AG20443 (cell line): ENCODE measurements at regions not wholly inside any gene's neighbourhood (a gene's known extent, or its start where the extent isn't known, plus 50 kb on each side); places are given as distances from the start of the nearest gene placed in this dataset.
A peak's percentile ranks its signal among the peaks of the same experiment; 100 is the strongest.

Experiments used
- DNase-seq: peaks from one replicate; pipeline ENCODE4 v3.0.0; 2012; ENCODE audit warnings: low spot score, mixed read lengths

DNA sequence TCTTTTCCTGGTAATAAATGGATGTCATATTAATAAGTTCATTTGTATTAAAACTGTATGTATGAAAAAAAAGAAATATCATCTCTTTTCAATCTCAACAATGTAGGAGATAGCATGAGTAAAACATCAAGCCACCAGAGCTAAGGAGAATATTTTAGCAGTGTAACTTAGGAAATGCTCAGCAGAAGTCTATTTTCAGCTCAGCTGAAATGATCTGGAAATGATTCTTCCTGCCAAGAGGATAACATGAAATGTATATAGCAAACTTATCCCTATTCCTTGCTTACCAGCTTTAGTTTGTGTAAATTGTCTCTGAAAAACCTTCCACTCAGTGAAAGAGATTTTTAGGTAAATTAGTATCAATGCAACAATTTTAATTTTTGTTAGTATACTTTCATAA lies 1194.4 kb downstream of the SLITRK1 start:
- DNase-seq = no peak

DNA sequence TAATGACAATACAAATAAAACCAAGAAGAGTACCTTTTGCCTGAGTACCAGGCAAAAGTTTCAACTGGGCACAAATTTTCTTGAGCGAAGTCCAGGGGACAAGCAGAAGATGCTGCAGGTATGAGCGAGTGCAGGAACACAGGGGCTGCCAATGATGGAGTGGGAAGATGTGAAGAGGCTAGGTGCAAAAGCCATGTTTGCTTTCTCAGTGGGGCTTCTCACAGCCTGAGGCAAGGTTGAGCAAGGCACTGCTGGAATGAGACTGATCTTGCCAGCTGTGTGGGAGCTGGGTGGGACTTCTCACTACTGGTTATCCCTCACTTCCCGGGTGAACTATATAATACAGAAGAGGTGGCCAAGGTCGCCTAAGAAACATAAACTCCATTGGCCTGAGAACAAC lies 1200.7 kb downstream of the SLITRK1 start:
- DNase-seq = no peak

DNA sequence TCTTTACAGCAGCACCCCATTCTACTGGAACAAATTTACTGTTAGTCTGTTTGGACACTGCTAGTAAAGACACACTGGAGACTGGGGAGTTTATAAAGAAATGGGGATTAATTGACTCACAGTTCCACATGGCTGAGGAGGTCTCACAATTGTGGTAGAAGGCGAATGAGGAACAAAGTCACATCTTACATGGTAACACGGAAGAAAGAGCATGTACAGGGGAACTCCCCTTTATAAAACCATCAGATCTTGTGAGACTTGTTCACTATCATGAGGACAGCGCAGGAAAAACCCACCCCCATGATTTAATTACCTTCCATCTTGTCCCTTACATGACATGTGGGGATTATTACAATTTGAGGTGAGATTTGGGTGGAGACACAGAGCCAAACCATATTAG lies 1204.2 kb downstream of the SLITRK1 start:
- no peak for DNase-seq

DNA sequence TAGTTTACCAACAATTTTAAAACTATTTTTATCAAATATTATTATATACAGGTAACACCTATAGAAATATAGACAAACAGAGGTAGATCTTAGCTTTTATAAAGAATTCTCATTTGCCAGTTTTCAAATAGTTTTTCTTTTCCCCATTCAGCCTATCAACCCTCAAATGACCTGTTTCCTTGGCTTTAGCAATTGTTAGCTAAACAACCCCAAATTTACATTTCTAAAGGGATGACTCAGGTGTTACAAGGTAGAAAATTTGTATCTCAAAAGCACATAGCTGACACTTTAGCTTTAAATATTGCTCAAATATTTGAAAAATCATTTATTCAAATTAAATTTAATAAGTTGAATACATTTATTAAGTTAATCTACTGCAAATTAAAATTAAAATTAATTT lies 1207.2 kb downstream of the SLITRK1 start:
- no peak for DNase-seq

DNA sequence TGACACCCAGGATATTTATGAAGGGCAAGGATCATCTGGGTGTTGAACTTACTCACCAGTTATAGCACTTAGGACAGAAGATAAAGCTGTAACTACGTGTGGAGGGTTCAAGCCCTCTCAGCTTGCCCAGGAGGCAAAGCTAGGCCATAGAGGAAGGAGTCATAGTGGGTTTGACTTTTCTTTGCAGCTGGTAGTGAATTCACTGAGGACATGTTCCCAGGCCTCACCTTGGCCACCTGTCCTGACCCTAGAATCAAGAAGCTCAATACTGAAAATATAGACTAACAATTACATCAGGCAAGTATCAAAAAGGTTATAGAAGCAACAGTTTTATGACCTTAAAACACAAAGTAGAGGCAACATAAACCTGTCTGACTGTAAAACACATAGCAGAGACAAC lies 1207.7 kb downstream of the SLITRK1 start:
- no peak for DNase-seq

DNA sequence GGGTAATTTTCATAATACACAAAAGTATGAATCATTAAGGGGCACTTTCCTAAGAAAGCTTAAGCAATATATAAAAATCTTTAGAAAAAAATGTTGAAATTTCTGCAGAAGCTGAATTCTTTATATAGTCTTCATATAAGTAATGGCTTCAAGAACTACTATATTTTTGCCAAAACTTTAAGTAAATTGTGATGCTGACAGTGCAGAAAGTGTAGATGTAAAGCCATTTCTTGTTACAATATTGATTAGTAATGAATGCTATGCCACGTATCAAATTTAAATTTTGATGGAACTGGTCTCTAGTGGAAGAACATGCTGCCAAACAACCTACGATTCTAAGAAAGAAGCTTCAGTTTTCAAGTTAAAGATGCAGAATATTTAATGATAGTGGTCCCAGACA lies 1210.0 kb downstream of the SLITRK1 start:
- DNase-seq = no peak

DNA sequence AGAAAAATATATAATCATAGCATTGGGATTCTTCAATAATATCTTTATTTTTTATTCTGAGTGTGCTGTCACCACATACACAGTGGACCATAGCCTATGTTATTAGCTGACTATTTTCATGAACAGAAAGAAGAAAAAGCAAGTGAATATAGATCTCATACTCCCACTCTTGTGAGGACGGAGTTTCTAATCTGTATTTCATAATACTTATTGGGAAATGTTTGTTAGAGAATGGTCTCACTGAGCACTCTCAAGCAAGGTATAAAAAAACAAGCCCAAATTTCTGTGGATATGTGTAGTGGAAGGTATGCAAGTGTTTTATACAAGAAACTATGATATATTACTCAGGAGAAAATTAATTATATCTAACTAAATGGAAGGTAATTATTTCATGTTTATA lies 1218.1 kb downstream of the SLITRK1 start:
- DNase-seq = no peak

DNA sequence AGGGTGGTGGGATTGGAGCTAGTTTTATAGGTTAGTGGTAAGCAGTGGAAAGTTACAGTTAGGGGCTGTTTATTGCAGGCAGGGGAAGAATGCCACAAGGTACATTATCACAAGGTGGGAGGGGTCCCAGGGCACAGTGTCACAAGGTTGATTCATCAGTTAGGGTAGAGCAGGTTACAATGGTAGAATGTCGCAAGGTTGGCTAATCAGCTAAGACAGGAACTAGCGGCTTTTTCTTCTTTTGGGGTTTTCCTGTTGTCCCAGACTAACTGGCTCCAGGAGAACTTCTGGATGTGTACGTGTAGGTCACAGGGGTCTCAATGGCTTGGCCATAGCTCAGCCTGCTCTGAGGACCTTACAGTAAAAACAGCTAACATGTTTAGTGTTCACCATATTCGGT lies 1221.1 kb downstream of the SLITRK1 start:
- no peak for DNase-seq

DNA sequence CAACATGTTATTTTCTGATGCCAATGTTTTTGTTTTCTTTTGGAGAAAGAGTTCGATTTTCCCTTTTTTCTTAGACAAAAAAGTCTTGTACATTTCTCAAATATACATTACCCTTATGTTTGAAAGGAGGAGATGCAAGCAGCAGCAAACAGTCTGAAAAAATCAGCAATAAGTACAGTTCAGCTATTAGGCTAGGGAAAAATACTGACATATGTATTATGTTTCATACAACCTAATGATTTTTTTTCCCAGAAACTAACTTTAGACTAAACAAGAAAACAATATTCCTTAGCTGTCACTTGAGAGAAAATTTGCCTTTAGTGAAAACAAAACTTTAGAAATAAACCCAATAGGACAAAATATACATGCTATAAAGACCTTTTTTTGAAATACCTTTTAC lies 1223.5 kb downstream of the SLITRK1 start:
- no peak for DNase-seq

DNA sequence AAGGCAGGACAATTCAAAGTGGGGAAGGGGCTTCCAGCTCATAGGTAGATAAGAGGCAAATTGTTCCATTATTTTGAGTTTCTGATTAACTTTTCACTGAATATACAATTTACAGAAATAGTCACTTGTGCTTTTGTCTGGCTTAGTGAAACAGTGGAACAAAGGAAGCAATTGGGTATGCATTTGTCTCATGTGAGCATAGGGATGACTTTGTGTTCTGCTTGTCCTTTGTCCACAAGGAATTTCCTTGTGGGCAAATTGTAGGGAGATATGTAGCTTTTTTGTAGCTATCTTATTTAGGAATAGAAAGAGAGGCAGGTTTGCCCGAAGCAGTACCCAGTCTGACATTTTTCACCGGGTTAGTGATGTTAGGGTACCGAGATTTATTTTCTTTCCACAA lies 1224.8 kb downstream of the SLITRK1 start:
- DNase-seq = no peak

DNA sequence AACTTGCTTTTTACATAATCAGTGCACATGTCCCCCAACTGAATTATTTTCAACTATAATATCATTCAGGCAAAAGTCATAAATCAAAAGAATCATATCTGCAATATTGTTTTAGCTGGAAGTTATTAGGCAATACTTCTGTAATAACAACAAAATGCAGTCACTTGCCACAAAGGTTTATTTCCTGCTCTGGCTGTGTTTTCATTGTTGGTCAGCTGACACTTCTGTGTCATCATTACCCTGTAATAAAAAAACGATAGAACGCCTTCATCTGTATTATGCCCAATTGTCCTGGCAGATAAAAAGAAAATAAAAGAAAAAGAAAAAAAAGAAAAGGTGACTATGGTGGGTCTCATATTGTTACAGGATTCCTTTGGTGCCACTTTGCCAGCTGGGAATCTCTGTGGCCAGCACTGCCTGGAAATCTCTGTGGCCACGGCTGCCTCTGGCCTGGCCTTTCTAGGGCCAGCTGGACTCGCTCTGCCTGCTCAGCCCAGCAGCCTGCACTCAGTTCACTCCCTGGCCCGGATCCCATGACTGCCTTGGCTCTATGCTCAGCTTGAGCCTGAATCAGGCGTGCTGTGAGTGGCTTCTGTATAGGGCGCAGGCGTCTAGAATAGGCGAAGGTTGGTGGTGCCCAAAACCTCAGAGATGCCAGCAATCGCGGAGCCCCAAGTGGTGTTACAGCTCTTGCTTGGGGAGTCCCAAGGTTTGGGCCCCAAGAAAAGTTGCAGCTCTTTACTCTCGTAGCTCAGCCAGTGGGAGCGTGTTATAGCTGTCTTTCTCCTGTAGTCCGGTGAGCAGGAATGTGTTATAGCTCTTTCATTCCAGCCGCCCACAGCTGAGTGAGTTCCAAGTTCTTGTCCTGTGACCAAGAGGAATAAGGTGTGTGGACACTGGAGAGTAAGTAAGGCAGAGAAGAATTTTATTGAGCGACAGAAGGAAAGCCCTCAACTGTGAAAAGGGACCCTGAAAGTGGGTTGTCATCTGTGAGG lies 1227.1 kb downstream of the SLITRK1 start:
- peak; percentile 14 for DNase-seq

DNA sequence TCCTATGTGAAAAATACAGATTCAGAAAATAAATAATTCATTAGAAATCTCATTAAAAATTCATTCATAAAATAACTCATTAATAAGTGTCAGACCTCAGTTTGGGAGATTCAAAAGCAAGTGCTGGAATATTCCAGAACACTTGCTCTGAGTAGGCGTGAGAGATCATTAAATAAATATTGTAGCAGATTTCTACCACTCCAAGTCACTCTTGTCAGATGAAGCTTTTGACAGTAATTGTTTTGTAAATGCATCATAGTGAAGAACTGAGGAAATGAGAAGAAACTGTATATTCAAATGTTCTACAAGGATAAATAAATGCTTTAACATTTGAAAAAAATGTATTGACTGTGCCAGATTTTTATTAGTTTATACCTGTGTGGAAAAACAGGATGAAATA lies 1228.1 kb downstream of the SLITRK1 start:
- DNase-seq = no peak

DNA sequence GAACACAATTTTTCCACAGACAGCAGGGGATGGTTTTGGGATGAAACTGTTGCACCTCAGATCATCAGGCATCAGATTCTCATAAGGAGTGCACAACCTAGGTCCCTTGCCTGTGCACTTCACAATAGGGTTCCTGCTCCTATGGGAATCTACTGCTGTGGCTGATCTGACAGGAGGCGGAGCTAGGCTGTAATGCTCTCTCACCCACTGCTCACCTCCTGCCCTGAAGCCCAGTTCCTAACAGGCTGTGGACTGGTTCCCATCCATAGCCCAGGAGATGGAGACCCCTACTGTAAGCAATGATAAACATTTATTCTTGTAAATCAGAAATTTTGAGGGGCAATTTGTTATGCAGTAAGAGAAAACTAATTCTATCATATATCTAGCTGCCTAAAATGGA lies 1234.7 kb downstream of the SLITRK1 start:
- no peak for DNase-seq

DNA sequence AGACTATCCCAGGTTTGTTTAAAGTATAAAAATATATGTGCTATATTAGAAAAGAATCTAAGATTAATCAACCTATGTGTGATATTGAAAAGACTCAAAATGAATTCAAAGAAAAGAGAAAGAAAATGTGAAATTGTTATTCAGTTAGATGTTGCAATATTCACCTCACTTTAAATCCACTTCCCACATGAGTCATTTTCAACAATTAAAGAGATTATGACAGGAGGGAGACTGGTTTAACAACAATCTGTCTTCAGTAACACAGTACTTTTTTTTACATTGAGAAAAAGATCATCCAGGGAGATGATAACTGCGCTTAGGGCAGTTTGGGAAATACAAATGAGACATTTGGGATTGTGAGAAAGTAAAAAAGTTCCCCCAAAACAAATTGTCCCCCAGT lies 1246.2 kb downstream of the SLITRK1 start:
- no peak for DNase-seq

DNA sequence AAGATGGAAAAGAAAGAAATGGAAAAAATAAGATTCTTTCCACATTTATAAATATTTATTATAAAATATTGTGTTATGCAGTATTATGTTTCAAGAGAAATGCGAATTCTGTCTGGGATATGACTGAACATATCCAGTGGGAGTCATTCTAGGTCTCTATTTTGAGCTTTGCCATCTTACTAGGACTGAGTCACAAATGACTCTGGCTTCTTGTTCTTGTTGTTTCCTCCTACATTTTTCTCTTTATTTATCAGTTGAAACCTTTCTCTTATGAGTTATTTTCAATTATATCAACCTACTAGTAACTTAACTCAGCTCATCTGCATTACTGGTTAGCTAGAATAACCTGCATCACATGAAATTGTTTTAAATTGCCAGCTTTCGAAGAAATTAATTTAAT lies 1247.3 kb downstream of the SLITRK1 start:
- no peak for DNase-seq

DNA sequence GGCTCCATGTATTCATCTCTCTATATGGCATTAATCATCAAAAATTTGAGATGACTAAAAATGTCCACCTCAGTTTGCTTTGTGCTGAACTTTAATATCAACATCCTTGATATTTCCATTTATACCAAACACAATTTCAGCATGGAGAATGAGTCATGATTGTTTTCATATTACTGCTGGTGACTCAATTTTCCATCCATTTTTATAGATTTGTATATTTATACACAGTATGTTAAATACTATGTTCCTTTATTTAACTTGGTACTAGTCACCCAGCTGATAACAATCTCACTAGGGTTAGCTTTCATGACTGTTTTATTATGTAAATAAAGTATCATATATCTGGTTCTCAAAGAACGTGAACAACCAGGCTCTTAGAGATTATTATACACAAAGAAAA lies 1255.1 kb downstream of the SLITRK1 start:
- DNase-seq = no peak

DNA sequence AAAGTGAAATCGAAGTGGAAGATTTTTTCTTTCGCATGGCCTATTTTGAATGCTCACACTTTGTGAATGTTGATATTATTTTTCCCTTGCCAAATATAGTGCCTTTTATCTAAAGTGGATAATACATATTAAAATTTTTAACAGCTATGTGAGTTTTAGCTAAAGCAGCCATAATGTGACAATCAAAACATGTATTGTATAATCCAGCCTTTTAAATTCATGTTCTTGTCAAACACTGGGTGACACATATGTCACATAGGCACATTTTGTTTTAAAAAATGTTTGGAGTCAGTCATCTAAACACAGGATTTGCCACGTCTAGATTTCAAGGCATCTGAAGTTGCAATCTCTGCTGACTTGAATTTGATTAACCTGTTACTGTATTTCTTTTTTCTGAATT lies 1256.6 kb downstream of the SLITRK1 start:
- DNase-seq = no peak

DNA sequence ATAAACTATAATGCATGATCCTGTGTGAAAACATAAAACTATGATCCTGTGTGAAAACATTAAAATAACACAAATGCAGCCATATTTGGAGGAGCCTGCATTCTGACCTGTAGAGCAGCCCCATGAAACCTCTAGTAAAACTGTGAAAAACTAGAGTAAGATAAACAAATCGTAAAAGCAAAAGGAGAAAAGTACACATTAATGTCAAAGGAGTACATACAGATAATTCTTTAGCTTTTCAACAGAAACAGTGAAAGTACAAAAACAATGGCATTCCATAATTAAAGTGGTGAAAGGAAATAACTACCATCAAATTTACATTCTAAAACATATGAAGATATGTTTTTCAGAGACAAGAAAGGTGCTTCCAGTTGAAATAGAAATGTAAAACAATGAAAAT lies 1267.2 kb downstream of the SLITRK1 start:
- DNase-seq = no peak

DNA sequence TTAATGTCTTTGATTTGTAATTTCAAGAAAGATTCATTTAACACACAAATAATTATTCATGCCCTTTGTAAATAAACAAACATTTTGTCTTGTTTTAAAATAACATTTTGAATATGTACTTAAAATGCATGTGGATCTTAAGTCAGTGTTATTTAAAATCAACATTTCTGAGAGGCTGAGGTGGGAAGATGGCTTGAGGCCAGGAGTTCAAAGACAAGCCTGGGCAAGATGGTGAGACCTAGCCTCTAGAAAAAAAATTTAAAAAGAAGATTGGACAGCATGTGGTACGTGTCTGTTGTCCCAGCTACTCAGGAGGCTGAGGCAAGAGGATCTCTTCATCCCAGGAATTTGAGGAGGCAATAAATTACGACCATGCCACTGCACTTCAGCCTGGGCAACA lies 1268.2 kb downstream of the SLITRK1 start:
- no peak for DNase-seq

DNA sequence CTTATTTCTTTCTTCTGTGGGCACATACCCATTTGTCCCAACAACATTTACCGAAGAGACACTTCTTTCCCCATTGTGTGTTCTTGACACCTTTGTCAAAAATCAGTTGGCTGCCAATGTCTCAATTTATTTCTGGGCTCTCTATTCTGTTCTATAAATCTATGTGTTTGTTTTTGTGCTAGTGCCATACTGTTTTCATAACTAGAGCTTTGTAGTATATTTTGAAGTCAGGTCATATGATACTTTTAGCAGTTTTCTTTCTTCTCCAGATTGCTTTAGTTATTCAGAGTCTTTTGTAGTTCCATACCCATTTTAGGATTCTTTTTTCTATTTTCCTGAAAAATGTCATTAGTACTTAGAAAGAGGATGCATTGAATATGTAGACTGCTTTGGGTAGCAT lies 1276.3 kb downstream of the SLITRK1 start:
- no peak for DNase-seq

DNA sequence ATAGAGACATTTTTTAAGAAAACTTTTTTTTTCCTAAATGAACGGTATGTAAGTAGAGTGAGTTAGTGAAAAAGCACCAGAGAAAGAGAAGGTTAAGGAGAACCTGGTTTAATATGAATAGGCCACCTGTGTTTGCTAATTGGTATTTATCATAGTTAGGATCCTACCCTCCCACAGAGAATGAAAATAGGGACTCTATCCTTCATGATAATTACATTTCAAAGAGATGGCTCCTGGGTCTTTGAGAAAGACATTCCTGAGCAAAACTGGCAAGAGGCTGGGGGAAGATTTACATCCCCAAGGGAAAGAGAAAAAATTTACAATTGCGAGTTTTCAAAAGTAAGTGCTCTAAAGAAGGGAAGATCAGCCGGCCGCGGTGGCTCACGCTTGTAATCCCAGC lies 1284.5 kb downstream of the SLITRK1 start:
- no peak for DNase-seq

DNA sequence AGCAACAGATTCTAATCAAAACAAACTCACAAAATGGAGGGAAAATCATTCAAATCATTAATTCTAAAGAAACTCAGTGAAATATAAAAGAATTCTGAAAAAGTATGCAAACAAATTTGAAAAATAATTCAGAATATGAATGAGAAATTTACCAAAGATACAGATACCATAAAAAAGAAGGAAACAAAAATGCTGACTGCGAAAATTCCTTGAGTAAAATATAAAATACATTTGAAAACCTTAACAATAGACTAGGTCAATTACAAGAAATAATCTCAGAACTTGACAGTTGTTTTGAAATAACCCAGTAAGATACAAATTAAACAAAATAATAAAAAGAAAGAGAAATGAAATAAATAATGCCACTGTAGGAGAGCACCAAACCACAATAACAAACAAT lies 1289.0 kb downstream of the SLITRK1 start:
- DNase-seq = no peak

DNA sequence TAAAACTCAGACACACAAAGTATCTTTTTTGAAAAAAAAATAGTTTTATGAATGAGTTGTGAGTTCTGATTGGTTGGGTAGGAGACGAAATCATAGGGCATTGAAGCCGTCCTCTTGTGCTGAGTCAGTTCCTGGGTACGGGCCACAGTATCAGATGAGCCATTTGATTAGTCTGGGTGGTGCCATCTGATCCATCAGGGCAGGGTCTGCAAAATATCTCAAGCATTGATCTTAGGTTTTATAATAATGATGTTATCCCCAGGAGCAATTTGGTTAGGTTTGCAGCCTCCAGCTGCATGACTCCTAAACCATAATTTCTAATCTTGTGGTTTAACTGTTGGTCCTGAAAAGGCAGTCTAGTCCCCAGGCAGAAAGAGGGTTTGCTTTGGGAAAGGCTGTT lies 1310.6 kb downstream of the SLITRK1 start:
- DNase-seq = no peak

DNA sequence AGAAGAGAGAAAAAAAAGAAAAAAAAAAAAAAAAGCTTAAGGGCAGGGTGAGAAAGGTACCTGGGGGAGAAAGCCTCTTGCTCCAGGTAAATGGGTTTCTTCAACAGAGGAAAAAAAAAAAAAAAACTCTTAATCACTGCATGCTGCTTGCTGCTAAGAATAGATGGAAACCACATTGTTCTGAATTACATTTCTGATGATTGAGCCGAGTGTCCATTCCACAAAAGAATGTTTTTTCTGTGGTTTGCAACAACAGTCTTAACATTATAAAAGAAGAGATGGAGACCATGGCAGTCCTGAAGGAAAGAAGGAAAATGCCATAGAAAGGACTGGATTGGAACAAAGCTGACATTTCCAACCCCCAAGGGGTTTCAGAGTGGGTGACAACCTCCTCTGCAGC lies 1312.7 kb downstream of the SLITRK1 start:
- no peak for DNase-seq
